ENCODE measurements at regions not wholly inside any gene's neighbourhood (a gene's known extent, or its start where the extent isn't known, plus 50 kb on each side); places are given as distances from the start of the nearest gene placed in this dataset.

DNA sequence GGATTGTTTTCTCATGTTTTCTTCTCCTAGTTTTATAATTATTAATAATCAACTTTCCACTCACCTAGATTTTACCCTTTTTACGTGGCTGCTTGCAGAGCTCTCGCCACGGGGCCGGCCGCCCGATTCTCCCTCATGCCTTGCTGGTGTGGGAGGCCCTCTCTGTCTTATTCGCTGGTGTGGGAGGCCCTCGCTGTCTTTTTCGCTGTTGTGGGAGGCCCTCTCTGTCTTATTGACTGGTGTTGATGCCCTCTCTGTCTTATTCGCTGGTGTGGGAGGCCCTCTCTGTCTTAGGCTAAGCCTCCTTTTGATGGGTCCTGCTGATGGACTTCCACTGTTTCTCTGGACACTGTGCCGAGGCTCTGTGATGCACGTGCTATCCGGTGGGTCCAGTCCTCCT is 161.3 kb upstream of the IRX2 start:
- H2AFZ ChIP-seq (ENCODE audit: insufficient read depth, low read depth, low read length, poor library complexity, severe bottlenecking) = no peak overlapping the region
- 90% methylated on average over 6 of the region's 13 CpGs for WGBS (ENCODE audit: insufficient coverage)
- no peak overlapping the region for H3K4me3 Mint-ChIP-seq
- H3K36me3 ChIP-seq (replicated peaks in 1 of 2; ENCODE audit: control insufficient read depth in 1 of 2, insufficient read depth in 2 of 2, low read length in 2 of 2) = no peaks in the 10 kb centered on the region
- H3K4me1 ChIP-seq (ENCODE audit: control insufficient read depth in 1 of 2, insufficient read depth in 2 of 2, low read length in 2 of 2) = no peaks in the 10 kb centered on the region
- peaks cover 9 to 27% (median 16%) of the 10 kb centered on the region in 7 donors for H3K9me3 Mint-ChIP-seq
- H3K4me3 ChIP-seq (replicated peaks in 1 of 3; ENCODE audit: low read depth in 2 of 3, low read length in 3 of 3) = no peak overlapping the region
- H3K9me3 ChIP-seq (replicated peaks in 1 of 2; ENCODE audit: control insufficient read depth in 1 of 2, insufficient read depth in 1 of 2, low read length in 2 of 2) = peaks cover 0 to 28% of the 10 kb centered on the region in 2 donors
- peaks cover 3 to 5% (median 4%) of the 10 kb centered on the region in 3 donors for H3K27me3 Mint-ChIP-seq (ENCODE audit: low read depth in 3 of 3)
- H3K36me3 Mint-ChIP-seq = no peaks in the 10 kb centered on the region
- H3K4me2 ChIP-seq (replicated peaks; ENCODE audit: extremely low read depth, low read length, poor library complexity, severe bottlenecking) = no peak overlapping the region
- H4K20me1 ChIP-seq (ENCODE audit: insufficient read depth, low read length) = no peaks in the 10 kb centered on the region
- TF ChIP-seq, protein P1, sequence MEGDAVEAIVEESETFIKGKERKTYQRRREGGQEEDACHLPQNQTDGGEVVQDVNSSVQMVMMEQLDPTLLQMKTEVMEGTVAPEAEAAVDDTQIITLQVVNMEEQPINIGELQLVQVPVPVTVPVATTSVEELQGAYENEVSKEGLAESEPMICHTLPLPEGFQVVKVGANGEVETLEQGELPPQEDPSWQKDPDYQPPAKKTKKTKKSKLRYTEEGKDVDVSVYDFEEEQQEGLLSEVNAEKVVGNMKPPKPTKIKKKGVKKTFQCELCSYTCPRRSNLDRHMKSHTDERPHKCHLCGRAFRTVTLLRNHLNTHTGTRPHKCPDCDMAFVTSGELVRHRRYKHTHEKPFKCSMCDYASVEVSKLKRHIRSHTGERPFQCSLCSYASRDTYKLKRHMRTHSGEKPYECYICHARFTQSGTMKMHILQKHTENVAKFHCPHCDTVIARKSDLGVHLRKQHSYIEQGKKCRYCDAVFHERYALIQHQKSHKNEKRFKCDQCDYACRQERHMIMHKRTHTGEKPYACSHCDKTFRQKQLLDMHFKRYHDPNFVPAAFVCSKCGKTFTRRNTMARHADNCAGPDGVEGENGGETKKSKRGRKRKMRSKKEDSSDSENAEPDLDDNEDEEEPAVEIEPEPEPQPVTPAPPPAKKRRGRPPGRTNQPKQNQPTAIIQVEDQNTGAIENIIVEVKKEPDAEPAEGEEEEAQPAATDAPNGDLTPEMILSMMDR (IDR thresholded peaks at IDR 0.05) = no peak
- H3K9ac ChIP-seq (ENCODE audit: insufficient read depth, low read length, poor library complexity, severe bottlenecking) = no peak overlapping the region
- no peaks in the 10 kb centered on the region for H3K79me2 ChIP-seq (ENCODE audit: insufficient read depth, low read length)
- intact Hi-C loops (cut with micrococcal nuclease) = no loop called here
- H3K4me1 Mint-ChIP-seq = no peaks in the 10 kb centered on the region
- H3K27me3 ChIP-seq (ENCODE audit: control insufficient read depth in 2 of 2, insufficient read depth in 2 of 2, low read length in 2 of 2) = no peaks in the 10 kb centered on the region
- H3K27ac ChIP-seq (ENCODE audit: low read depth in 1 of 2, low read length in 2 of 2) = no peak overlapping the region
- no peak overlapping the region for H3K27ac Mint-ChIP-seq
- no peak for DNase-seq

DNA sequence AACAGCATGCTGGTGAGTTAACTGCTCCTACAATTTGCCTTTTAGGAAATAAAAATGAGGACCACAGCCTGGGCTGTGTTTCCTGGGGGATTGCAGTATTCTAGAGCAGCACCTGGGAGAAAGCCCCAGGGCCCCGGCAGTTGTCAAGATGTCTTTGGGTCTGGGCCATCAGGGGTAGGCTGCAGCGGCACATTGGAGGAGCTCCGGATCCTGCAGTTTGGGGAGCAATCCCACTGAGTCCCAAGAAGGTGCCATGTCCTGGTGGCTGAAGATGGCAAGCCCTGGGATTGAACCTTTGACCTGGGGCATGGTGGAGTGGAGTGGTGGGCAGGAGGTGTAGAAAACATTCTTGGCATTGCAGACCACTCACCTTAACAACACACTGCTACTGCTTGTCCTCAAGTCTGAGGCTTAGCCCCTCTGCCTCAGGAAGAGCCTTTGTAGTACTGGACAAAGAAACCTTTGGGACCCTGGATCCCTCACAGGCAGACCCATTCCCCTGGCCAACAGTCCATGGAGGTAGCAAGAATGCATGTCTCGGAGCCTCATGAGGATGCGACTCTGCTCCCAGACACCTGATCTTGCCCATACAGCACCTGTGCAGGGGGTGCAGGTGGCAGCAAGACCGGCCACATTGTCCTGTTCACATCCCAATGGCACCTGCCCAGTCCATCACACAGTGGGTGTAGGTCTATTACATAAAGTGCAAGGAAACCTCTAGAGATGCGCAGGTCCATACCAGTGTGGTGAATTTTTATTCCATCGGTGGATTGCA is 159.1 kb upstream of the IRX2 start:
- Histone ChIP-seq H3K27ac (ENCODE audit: low read depth in 1 of 2, low read length in 2 of 2) (no peak overlapping the region), H4K20me1 (ENCODE audit: insufficient read depth, low read length) (no peaks in the 10 kb centered on the region), H3K4me1 (ENCODE audit: control insufficient read depth in 1 of 2, insufficient read depth in 2 of 2, low read length in 2 of 2) (no peaks in the 10 kb centered on the region), H3K4me3 (replicated peaks in 1 of 3; ENCODE audit: low read depth in 2 of 3, low read length in 3 of 3) (no peak overlapping the region), H3K79me2 (ENCODE audit: insufficient read depth, low read length) (no peaks in the 10 kb centered on the region), H3K9me3 (replicated peaks in 1 of 2; ENCODE audit: control insufficient read depth in 1 of 2, insufficient read depth in 1 of 2, low read length in 2 of 2) (peaks cover 7 to 30% of the 10 kb centered on the region in 2 donors), H3K27me3 (ENCODE audit: control insufficient read depth in 2 of 2, insufficient read depth in 2 of 2, low read length in 2 of 2) (no peaks in the 10 kb centered on the region), H2AFZ (ENCODE audit: insufficient read depth, low read depth, low read length, poor library complexity, severe bottlenecking) (no peak overlapping the region), H3K4me2 (replicated peaks; ENCODE audit: extremely low read depth, low read length, poor library complexity, severe bottlenecking) (no peak overlapping the region), H3K9ac (ENCODE audit: insufficient read depth, low read length, poor library complexity, severe bottlenecking) (no peak overlapping the region), H3K36me3 (replicated peaks in 1 of 2; ENCODE audit: control insufficient read depth in 1 of 2, insufficient read depth in 2 of 2, low read length in 2 of 2) (no peaks in the 10 kb centered on the region)
- H3K27me3 Mint-ChIP-seq (ENCODE audit: low read depth in 3 of 3) = peaks cover 3 to 4% (median 4%) of the 10 kb centered on the region in 3 donors
- intact Hi-C loops (cut with micrococcal nuclease) = no loop called here
- 84% methylated on average over 5 of the region's 8 CpGs for WGBS (ENCODE audit: insufficient coverage)
- DNase-seq = no peak
- H3K4me1 Mint-ChIP-seq = no peaks in the 10 kb centered on the region
- H3K27ac Mint-ChIP-seq = no peak overlapping the region
- TF ChIP-seq, protein P1 (IDR thresholded peaks at IDR 0.05) = no peak
- no peak overlapping the region for H3K4me3 Mint-ChIP-seq
- peaks cover 7 to 15% (median 12%) of the 10 kb centered on the region in 7 donors for H3K9me3 Mint-ChIP-seq
- no peaks in the 10 kb centered on the region for H3K36me3 Mint-ChIP-seq
